Kidney (tissue), 13 donors: ENCODE measurements at regions not wholly inside any gene's neighbourhood (a gene's known extent, or its start where the extent isn't known, plus 50 kb on each side); places are given as distances from the start of the nearest gene placed in this dataset.

Source experiments
- DNase-seq, 5 donors: peaks; one replicate each; pipeline ENCODE4 v3.0.0-alpha.2; 2013 to 2020
- FAIRE-seq: peaks from 2 replicates; lab custom pipeline; 2012; peaks lifted over from hg19 to GRCh38; lab: Jason Lieb, UNC
- H3K27ac ChIP-seq, 2 donors: one replicate each; pipeline ENCODE4 v1.7.0; 2013; ENCODE audit warnings: low read depth in 2 of 2, low read length in 2 of 2, inconsistent platforms in 1 of 2
- H3K27me3 ChIP-seq: one replicate; pipeline ENCODE4 v1.7.1; 2013; ENCODE audit warnings: low read length, inconsistent platforms; ENCODE audit not compliant: control insufficient read depth, insufficient read depth
- H3K36me3 ChIP-seq, 3 donors: one replicate each; pipeline versions ENCODE4 v1.7.0 to v1.7.1; 2013; ENCODE audit warnings: low read length in 3 of 3, control low read depth in 1 of 3, inconsistent platforms in 1 of 3; ENCODE audit not compliant: insufficient read depth in 3 of 3, control insufficient read depth in 2 of 3
- H3K4me1 ChIP-seq, 3 donors: one replicate each; pipeline versions ENCODE4 v1.7.0 to v1.7.1; 2013; ENCODE audit warnings: low read length in 3 of 3, inconsistent platforms in 1 of 3, low read depth in 1 of 3; ENCODE audit not compliant: control insufficient read depth in 2 of 3, insufficient read depth in 2 of 3
- H3K4me3 ChIP-seq, 3 donors: one replicate each; pipeline versions ENCODE4 v1.7.0 to v1.8.1; 2013; ENCODE audit warnings: low read length in 3 of 3, control low read depth in 1 of 3, inconsistent platforms in 1 of 3
- H3K9ac ChIP-seq, 3 donors: one replicate each; pipeline versions ENCODE4 v1.7.0 to v1.7.1; 2013; ENCODE audit warnings: low read length in 3 of 3, control low read depth in 1 of 3, inconsistent platforms in 1 of 3
- H3K9me3 ChIP-seq, 3 donors: one replicate each; pipeline versions ENCODE4 v1.7.0 to v1.7.1; 2013; ENCODE audit warnings: low read length in 3 of 3, control low read depth in 1 of 3, inconsistent platforms in 1 of 3; ENCODE audit not compliant: control insufficient read depth in 2 of 3, insufficient read depth in 1 of 3
- CTCF ChIP-seq: IDR thresholded peaks from 3 replicates; pipeline ENCODE4 v1.5.1; 2012; ENCODE audit warnings: mild to moderate bottlenecking, moderate library complexity, borderline replicate concordance; ENCODE audit not compliant: insufficient read depth; ENCODE audit errors: extremely low read depth
- intact Hi-C: fragments of 100-400 bp; cut with DNase I; formaldehyde crosslinking; loops from one replicate; pipeline ENCODE4 v1.11.1; 2022
- donor health status: control.
- donor health status: control.
- donor health status: control.
- donor health status: control.
- donor health status: control.
- donor health status: DM: yes; HTN: yes; CAD: no.
- donor health status: Normal renal cell carcinoma (clear cell type).

GRCh38 chr12:58393152-58393551 lies 451.8 kb downstream of the ATP23 start:
- intact Hi-C loops = no loop called here
- H3K4me3 ChIP-seq = no peak overlapping the region
- no peak for TF ChIP-seq CTCF
- H3K27ac ChIP-seq = no peak overlapping the region
- no peaks in the 10 kb centered on the region for H3K9me3 ChIP-seq
- no peak for FAIRE-seq
- H3K36me3 ChIP-seq = no peaks in the 10 kb centered on the region
- H3K4me1 ChIP-seq = no peaks in the 10 kb centered on the region
- H3K27me3 ChIP-seq = no peaks in the 10 kb centered on the region
- H3K9ac ChIP-seq = no peak overlapping the region
- DNase-seq = no peak

- DNase-seq = no peak
Observed at GRCh38 chr12:58395056-58395455, 453.7 kb downstream of the ATP23 start.

GRCh38 chr12:58395470-58395869 lies 454.1 kb downstream of the ATP23 start:
- TF ChIP-seq CTCF = no peak
- H3K27ac ChIP-seq = no peak overlapping the region
- H3K36me3 ChIP-seq = no peaks in the 10 kb centered on the region
- DNase-seq (no peak), FAIRE-seq (no peak)
- no peak overlapping the region for H3K9ac ChIP-seq
- no peaks in the 10 kb centered on the region for H3K9me3 ChIP-seq
- H3K4me1 ChIP-seq = no peaks in the 10 kb centered on the region
- no peak overlapping the region for H3K4me3 ChIP-seq
- intact Hi-C loops = no loop called here
- no peaks in the 10 kb centered on the region for H3K27me3 ChIP-seq

More at GRCh38 chr12:58395056-58395455, 453.7 kb downstream of the ATP23 start:
- Histone ChIP-seq H3K27me3 (no peaks in the 10 kb centered on the region), H3K27ac (no peak overlapping the region), H3K36me3 (no peaks in the 10 kb centered on the region), H3K4me1 (no peaks in the 10 kb centered on the region), H3K9me3 (no peaks in the 10 kb centered on the region), H3K4me3 (no peak overlapping the region), H3K9ac (no peak overlapping the region)
- intact Hi-C loops = no loop called here
- FAIRE-seq = no peak
- TF ChIP-seq CTCF = no peak

GRCh38 chr12:58396239-58396638 lies 454.9 kb downstream of the ATP23 start:
- DNase-seq (no peak), FAIRE-seq (no peak)
- Histone ChIP-seq H3K27me3 (no peaks in the 10 kb centered on the region), H3K36me3 (no peaks in the 10 kb centered on the region), H3K27ac (no peak overlapping the region), H3K9ac (no peak overlapping the region), H3K4me1 (no peaks in the 10 kb centered on the region), H3K9me3 (no peaks in the 10 kb centered on the region), H3K4me3 (no peak overlapping the region)
- TF ChIP-seq CTCF = no peak
- intact Hi-C loops = no loop called here
